Vagina (tissue), 2 donors: ENCODE measurements at regions not wholly inside any gene's neighbourhood (a gene's known extent, or its start where the extent isn't known, plus 50 kb on each side); places are given as distances from the start of the nearest gene placed in this dataset.

Source experiments
- POLR2AphosphoS5 ChIP-seq, 2 donors: sonication (generic); formaldehyde crosslinking; IDR thresholded peaks; one replicate each; pipeline ENCODE4 v1.9.0; 2017; ENCODE audit warnings: antibody characterized with exemption in 2 of 2, mild to moderate bottlenecking in 2 of 2, low read depth in 1 of 2; ENCODE audit not compliant: insufficient read depth in 1 of 2
- TF ChIP-seq, protein P1 (sequence below), 3 experiments: fragments of 450-650 bp in 2 of 3; fragments of 200-600 bp in 1 of 3; sonication (generic) in 1 of 3; IDR thresholded peaks; one replicate each; pipeline ENCODE4 v1.5.1; 2017 to 2019; ENCODE audit warnings: antibody characterized with exemption in 3 of 3, mild to moderate bottlenecking in 2 of 3, moderate library complexity in 2 of 3

- TF ChIP-seq, protein P1, sequence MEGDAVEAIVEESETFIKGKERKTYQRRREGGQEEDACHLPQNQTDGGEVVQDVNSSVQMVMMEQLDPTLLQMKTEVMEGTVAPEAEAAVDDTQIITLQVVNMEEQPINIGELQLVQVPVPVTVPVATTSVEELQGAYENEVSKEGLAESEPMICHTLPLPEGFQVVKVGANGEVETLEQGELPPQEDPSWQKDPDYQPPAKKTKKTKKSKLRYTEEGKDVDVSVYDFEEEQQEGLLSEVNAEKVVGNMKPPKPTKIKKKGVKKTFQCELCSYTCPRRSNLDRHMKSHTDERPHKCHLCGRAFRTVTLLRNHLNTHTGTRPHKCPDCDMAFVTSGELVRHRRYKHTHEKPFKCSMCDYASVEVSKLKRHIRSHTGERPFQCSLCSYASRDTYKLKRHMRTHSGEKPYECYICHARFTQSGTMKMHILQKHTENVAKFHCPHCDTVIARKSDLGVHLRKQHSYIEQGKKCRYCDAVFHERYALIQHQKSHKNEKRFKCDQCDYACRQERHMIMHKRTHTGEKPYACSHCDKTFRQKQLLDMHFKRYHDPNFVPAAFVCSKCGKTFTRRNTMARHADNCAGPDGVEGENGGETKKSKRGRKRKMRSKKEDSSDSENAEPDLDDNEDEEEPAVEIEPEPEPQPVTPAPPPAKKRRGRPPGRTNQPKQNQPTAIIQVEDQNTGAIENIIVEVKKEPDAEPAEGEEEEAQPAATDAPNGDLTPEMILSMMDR (IDR thresholded peaks at IDR 0.05): no peak
- TF ChIP-seq POLR2AphosphoS5 (IDR thresholded peaks at IDR 0.05; ENCODE audit: insufficient read depth in 1 of 2, low read depth in 1 of 2): no peak
Measured at GRCh38 chr5:72012906-72013305, 94.4 kb upstream of the MAP1B start.
